ENCODE measurements at regions not wholly inside any gene's neighbourhood (a gene's known extent, or its start where the extent isn't known, plus 50 kb on each side); places are given as distances from the start of the nearest gene placed in this dataset.
"Not testable (repeated sequence)": the region's sequence is repeated elsewhere in the genome, so short reads cannot be mapped to it uniquely, and the experiment has no call there.

- no peak for DNase-seq (ENCODE audit: low read depth)
These were observed 735.5 kb upstream of the AUTS2 start for GRCh38 chr7:68862736-68863135.

DNA sequence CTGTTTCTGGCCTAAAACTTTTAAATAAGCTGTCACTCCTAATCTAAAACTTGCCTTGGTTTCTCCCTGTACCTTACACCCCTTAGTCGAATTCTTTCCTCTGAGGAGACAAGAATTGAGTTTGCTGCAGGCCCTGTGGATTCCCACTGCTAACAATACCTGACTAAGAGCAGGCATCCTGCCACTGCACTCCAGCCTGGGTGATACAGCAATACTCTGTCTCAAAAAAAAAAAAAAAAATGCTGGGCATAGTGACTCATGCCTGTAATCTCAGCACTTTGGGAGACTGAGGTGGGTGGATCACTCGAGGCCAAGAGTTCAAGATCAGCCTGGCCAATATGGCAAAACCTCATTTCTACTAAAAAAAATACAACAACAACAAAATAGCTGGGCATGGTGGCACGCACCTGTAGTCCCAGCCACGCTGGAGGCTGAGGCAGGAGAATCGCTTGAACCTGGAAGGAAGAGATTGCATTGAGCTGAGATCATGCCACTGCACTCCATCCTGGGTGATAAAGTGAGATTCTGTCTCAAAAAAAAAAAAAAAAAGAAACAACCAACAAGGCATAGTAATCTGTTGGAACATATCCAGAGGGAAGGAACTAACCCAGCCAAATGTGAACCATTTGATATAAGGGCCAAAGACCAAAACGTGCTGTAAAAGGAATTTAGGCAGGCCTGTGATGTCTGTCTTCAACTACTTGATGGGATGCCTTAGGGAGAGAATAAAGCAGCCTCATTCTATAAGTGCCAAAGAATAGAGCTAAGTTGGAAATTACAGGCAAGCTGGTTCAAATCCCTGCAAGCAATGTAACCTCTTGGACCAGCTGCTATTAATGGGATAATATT lies 732.7 kb upstream of the AUTS2 start:
- no peak for DNase-seq (ENCODE audit: low read depth)

DNA sequence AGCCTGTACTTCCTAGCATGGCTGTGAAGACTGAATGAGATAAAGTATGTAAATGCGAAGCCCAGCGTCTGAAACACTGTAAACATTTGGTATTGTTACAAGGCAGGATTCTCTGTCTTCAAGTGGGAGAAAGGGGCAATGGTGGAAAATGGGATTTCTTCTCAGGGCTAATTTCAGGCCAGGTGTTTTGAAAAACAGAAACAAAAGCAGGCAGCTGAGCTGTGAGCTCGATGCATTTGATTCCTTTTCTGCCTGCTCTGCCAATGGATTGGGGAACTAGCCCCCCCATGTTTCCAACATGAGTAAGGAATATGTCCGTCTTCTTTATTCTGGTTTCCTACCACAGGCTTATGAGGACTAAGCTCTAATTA lies 732.1 kb upstream of the AUTS2 start:
- no peak for DNase-seq (ENCODE audit: low read depth)

GRCh38 chr7:68866721-68867120 lies 731.6 kb upstream of the AUTS2 start:
- DNase-seq (ENCODE audit: low read depth), result not testable (repeated sequence)

DNA sequence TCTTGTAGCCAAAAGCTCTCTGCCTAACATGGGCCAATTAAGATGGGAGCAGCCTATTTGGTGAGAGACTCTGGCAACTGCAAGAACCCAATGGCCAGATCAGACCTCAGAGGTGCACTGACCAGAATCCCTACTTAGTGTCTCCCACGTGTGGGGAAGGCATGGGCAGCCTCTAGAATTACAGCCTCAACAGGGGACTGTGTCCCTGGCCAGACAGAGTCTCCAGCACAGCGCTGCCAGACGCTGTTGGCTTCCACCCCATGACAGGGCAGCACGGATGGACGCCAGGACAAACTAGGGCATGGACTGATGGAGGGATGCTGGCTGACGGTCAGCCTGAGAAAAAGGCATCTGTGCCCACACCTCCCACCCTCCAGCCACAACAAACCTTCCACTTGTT lies 729.3 kb upstream of the AUTS2 start:
- DNase-seq (ENCODE audit: low read depth), result no peak

DNA sequence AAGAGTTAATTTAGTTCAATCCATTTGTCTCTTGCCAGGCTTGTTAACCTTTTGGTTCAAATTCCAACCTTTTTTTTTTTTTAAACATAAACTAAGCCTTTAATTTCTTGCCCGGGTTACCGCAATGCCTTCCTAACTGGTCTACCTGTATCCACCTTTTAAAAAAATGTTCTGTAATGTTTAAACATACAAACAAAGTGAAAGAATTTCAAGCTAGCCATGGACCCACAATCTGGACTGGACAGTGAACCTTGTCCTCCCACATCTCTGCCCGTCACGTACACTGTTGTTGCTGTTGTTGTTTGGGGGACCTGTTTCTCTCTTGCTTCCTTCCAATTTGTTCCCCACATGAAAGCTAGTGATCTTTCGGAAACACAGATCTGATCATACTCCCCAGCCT lies 724.7 kb upstream of the AUTS2 start:
- DNase-seq (ENCODE audit: low read depth), result no peak

GRCh38 chr7:68875857-68876256 lies 722.4 kb upstream of the AUTS2 start:
- DNase-seq (ENCODE audit: low read depth), result no peak

DNA sequence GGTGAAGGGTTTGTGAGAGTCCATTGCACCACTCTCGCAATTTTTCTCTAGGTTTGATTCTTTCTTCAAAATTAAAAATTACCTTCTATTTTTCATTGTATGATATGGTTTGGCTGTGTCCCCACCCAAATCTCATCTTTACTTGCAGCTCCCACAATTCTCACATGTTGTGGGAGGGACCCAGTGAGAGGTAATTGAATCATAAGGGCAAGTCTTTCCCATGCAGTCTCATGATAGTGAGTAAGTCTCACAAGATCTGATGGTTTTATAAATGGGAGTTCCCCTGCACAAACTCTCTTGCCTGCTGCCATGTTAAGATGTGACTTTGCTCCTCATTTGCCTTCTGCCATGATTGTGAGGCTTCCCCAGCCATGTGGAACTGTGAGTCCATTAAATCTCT lies 711.2 kb upstream of the AUTS2 start:
- not testable (repeated sequence) for DNase-seq (ENCODE audit: low read depth)

DNA sequence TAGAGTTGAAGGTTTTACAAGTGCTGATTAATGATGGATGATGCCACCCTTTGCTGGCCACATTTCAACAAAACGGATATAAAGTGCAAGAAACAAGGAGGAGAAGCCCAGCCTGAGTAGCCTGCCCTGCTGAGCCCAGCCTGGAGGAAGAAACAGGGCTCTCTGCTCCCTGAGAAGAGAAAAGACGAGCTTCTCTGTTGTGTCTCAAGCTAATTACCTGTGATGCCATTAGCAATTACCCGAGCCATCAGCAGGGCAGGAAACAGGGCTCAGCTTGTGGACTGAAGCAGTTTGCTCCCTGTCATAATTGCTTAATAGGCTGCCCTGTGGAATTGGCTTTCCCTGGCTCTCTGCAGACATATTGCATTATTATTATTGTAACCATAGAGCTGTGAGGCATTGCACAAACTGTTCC lies 709.3 kb upstream of the AUTS2 start:
- DNase-seq (ENCODE audit: low read depth), result no peak

DNA sequence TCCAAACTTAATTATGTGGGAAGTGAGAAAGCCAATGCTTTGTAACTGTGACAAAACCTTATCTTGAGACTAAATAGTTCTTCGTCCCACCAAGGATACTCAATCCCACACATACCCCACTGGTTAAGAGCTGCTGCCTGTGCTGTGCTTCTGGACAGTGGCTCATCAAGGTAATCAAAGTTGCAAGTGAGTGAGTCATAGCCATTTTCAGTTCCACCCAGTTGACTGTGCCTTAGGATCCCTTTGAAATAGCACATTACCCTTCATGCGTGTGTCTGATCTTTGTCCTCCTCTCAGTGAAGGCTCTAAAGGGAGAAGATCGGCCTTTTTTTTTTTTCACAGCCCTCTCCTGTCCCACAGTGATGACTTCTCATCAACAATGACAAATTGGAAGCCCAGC lies 706.0 kb upstream of the AUTS2 start:
- no peak for DNase-seq (ENCODE audit: low read depth)

DNA sequence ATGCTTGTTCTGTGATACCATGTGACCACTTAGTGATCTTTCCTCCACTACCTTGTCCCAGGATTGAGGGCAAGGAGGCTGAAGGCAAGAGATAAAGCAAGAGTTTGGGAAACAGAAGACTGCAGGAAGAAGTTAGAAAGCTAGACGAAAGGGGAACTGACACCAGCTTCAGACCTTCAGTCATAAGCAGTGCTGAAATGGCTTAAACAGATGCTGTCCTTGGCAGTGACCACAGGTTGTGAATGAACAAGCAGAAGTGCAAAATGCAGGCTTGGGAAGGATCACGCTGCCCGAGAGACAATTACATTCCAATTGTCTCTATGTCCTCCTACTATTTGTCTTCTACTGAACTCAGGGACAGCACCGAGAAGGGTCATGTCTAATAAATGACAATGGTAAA lies 704.9 kb upstream of the AUTS2 start:
- no peak for DNase-seq (ENCODE audit: low read depth)

DNA sequence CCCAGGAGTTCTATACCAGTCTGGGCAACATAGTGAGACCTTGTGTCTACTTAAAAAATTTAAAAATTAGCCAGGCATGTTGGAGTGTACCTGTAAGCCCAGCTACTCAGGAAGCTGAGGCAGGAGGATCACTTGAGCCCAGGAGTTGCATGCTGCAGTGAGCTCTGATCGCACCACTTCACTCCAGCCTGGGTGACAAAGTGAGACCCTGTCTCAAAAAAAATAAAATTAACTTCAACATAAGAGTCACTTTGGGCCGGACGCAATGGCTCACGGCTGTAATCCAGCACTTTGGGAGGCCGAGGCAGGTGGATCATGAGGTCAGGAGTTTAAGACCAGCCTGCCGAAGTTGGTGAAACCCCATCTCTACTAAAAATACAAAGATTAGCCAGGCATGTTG lies 699.1 kb upstream of the AUTS2 start:
- DNase-seq (ENCODE audit: low read depth), result not testable (repeated sequence)

DNA sequence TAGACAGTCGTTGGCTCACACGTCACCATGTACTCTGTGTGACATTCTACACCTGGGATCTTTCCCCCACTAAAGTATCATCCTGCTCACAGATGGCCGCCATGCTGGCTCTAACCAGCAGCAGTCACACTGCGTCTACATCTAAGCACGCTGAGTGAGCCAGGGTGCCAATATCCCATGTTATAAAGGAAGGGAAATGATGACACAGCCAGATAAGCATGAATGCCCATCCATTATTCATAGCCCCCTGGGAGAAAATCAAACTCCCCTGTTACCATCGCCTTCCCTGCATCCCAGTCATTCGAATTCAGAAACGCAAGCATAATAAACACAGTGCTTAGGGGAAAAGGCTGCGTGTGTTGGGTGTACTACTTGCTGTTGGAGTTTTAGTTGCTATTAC lies 698.2 kb upstream of the AUTS2 start:
- DNase-seq (ENCODE audit: low read depth), result no peak

DNA sequence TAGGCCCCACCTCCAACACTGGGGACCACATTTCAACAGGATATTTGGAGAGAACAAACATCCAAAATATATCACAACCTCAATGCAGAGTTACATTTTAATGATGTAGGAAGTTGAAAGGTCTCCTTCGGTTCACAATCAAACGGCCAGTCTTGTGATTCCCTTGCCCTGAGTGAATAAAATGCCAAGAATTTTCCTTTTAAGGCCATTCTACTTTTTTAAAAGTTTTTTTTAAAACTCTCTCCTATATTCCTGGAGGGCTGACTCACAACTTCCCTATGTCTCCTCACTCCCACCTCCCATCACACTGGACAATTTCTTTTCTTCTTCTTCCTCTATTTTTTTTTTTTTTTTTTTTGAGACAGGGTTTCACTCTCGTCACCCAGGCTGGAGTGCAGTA lies 693.6 kb upstream of the AUTS2 start:
- no peak for DNase-seq (ENCODE audit: low read depth)

- no peak for DNase-seq (ENCODE audit: low read depth)
These were observed 686.5 kb upstream of the AUTS2 start for GRCh38 chr7:68911754-68912153.

DNA sequence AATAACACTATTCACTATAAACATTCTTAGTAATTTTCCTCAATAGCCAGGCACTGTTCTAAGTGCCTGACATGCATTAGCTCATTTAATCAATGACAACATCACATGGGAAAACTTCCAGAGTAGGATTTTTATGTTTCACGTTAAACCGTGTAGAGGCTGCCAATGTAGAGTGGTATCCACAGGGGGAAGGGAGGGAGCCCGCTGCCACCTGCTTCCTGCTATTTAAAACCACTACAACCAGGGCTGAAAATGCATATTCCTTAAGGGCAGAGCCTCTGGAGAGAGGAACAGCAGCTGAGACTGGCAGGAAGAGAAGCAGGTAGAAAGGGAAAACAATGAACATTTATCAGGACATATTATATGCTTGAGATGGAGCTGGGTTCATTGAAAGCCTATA lies 684.3 kb upstream of the AUTS2 start:
- no peak for DNase-seq (ENCODE audit: low read depth)

- no peak for DNase-seq (ENCODE audit: low read depth)
These were observed 681.1 kb upstream of the AUTS2 start for GRCh38 chr7:68917041-68917651.

GRCh38 chr7:68918621-68919020 lies 679.7 kb upstream of the AUTS2 start:
- DNase-seq (ENCODE audit: low read depth), result no peak

- no peak for DNase-seq (ENCODE audit: low read depth)
These were observed 675.4 kb upstream of the AUTS2 start for GRCh38 chr7:68922850-68923249.

GRCh38 chr7:68925241-68925640 lies 673.0 kb upstream of the AUTS2 start:
- DNase-seq (ENCODE audit: low read depth), result no peak

- DNase-seq (ENCODE audit: low read depth), result no peak
These were observed 668.5 kb upstream of the AUTS2 start for GRCh38 chr7:68929781-68930261.

DNA sequence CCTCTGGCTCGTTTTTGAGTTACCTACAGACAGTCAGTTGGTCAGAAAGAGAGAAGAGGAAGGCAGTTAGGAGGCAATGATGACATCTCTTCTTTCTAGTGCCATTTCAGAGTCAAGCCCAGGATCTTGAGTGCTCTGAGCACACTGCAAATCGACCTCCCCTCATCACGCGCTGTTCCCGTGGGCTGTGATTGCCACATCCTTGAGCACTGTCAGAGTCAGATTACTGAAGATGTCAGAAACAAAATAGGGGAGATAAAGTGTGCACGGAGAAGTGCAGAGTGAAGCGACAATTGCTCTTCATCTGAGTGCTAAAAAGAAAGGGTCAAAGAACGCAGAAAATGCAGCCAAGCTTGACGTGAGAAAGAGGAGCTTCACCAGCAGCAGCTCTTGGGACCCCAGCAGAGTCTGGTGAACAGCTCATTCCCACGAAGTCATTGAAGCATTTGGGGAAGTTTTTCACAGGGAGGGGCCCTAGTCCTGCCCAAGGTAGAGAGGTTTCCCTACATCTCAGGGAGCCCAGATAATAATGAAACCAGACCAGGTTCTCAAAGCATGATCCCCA lies 661.7 kb upstream of the AUTS2 start:
- no peak for DNase-seq (ENCODE audit: low read depth)

DNA sequence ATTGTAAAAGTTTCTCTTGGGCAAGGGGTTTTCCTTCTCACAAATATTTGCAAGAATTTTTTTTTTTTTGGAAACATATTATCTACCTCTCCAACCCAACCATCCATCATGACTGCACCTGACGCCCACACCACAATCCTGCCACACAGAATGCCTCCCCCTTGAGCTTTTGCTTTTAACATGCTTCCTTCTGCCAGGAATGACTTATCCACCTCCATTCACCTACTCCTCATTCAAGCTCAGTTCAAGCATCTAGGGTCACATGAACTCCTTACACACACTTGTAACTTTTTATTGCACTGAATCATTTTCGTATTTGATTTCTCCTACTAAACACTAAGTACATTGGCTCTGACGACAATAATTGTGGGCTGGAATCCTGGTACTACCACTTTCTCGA lies 660.1 kb upstream of the AUTS2 start:
- no peak for DNase-seq (ENCODE audit: low read depth)

Measured in HT1080 (cell line).